HG02885 (cell line): ENCODE measurements at regions not wholly inside any gene's neighbourhood (a gene's known extent, or its start where the extent isn't known, plus 50 kb on each side); places are given as distances from the start of the nearest gene placed in this dataset.

Experiments used
- ATAC-seq: cut with Tn5 transposase; IDR thresholded peaks from one replicate; pipeline ENCODE4 v1.9.1; 2021; ENCODE audit warnings: mild to moderate bottlenecking; ENCODE audit not compliant: unreplicated experiment, poor library complexity

DNA sequence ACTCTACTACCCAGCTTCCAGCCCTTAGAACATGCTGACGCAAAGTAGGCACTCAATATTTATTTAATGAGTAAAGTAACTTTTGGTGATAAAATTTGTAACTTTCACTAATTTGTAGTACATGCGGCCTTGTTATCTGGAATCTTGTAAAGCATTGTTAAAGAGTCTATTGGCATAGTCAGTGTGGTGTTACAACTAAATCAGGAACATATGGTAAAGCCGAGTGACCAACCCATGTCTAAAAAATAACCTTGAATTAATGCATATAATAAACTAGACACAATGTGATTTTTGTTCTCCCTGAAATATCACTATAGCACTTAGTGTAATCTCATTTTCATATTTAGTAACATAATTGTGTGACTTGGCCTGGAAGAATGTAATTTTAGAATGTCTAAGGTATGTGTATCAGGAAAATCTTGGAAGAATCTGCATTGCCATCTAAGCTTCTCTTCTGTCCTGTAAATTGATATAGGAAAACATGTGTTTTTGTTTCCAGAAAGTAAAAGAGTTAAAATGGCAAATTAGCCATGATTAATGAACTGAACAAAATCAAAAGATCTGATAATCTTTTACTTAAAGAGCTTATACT, 256.7 kb upstream of the GNAI1 start:
- no peak for ATAC-seq

- no peak for ATAC-seq
Observed at GRCh38 chr7:79876848-79877252, 257.8 kb upstream of the GNAI1 start.

DNA sequence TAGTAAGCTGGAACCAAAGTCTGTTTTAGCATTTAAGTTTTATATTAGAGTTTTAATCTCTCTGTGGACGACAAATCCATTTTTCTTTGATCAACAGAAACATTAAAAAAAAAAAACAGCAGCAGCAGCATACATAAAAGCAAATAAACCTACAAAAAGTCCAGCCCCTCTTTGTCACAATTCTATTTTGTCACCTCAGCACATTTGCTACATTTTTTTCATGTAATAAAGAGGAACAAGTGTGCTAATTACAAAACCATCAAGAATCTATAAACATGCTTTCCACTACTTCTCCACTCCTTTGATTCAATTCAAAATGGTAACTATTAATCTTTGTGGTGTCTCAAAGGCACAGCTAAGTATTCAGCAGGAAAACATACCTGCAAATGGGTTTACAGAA, 259.8 kb upstream of the GNAI1 start:
- ATAC-seq: no peak

- ATAC-seq: no peak
Observed at GRCh38 chr7:79872176-79872575, 262.5 kb upstream of the GNAI1 start.

- ATAC-seq: no peak
Observed at GRCh38 chr7:79868010-79868409, 266.6 kb upstream of the GNAI1 start.

- no peak for ATAC-seq
Observed at GRCh38 chr7:79862447-79863210, 272.0 kb upstream of the GNAI1 start.

- no peak for ATAC-seq
Observed at GRCh38 chr7:79855172-79855571, 279.5 kb upstream of the GNAI1 start.

DNA sequence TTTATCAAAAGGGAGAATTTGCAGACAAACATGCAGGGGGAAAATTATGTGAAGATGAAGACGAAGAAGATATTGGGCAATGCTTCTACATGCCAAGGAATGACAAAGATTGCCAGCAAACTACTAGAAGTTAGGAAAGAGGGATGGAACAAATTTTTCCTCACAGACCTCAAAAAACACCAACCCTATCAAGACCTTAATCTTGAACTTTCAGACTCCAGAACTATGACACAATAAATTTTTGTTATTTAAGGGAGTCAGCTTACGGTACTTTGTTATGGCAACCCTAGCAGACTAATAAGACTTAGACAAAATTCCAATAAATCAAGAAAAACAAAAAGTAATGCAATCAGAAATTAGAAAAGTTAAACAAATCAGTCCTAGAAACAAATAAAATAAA, 280.0 kb upstream of the GNAI1 start:
- no peak for ATAC-seq

DNA sequence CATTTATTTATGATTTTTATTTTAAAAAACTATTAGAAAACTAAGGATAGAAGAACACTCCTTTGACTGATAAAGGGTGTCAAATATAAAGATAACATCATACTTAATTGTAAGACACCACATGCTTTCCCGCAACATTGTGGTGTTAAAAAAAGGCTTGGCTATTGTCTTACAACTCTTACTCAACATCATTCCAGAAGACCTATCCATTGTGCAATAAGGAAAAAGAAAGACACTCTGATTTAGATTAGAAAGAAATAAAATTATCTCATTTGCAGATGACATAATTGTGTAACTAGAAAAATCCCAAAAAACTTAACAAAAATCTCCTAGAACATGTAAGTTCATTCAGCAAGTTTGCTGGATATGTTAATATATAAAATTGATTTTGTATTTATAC, 296.7 kb upstream of the GNAI1 start:
- no peak for ATAC-seq

GRCh38 chr7:79833616-79834015, 301.0 kb upstream of the GNAI1 start:
- no peak for ATAC-seq

DNA sequence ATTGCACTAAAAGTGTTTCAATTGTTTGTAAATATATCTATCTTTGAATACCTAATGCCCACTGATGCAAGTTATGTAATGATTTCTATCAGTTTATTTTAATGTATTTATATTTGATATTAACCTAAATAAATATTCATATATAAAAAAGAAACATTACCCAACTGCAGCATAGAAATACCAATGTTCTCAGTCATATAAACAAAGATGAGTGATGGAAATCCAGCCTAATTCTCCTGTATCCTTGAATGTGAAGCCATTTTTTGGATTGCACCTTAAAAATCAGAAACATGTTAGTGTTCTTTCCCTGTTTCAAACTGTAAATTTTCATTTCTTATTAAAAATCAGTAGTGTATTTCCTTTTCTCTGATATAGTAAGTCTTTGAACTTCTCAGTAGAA, 305.8 kb upstream of the GNAI1 start:
- ATAC-seq: no peak

- ATAC-seq: no peak
Observed at GRCh38 chr7:79823246-79823951, 311.2 kb upstream of the GNAI1 start.

- no peak for ATAC-seq
Observed at GRCh38 chr7:79822620-79823240, 311.9 kb upstream of the GNAI1 start.

DNA sequence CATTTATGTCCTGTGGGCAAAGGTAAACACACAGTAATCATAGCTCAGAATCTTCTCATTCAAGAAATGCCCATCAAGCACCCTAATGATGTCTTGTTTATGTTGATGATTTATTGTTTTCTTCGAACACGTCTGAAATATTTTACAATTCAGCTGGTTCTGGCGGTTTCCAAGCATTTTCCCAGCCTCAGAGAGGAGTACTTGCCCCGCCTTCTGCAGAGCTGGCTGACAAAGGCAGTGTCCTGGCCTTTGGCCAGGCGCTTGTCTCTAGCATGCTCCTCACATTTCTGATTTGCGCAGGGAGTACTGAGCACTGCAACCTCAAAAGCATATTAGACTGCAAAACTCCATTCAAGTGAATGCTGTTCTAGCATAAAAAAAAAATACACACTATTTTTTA, 314.2 kb upstream of the GNAI1 start:
- ATAC-seq: no peak

DNA sequence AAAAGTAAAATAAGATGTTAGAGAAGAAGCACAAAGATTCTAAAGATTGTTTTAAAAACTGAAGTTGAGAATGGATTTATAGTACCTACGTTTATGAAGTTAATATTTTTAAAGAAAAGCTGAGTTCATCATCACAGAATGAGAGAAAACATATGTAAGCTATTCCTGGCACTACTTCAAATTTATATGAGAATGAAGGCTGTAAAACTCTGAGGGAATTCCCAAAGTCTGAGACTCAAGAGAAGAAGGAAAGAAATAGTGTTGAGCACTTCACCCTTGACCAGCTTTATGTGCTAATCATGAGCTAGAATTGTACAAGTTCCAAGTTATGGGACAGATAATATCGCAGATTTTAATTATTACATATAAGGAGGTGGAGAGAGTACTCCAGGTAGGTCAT, 323.7 kb upstream of the GNAI1 start:
- no peak for ATAC-seq

GRCh38 chr7:79806161-79806734, 328.4 kb upstream of the GNAI1 start:
- ATAC-seq: no peak

DNA sequence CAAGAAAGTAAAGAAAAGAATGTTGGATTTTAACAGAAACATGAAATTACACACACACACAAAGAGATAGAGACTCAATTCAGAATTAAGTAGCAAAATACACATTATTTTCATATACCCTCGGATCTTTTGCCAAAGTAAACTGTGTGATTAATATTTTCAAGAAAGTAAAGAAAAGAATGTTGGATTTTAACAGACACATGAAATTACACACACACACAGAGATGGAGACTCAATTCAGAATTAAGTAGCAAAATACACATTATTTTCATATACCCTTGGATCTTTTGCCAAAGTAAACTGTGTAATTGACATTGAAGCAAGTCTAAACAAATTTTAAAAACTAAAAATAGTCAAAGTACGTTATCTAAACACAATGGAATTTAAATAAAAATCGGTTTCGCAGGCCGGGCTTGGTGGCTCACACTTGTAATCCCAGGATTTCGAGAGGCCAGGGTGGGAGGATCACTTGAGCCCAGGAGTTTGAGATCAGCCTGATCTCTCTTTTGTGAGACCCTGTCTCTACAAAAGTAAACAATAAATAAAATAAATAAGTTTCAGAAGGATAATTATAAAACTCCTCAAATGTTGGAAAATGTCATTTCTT, 337.3 kb upstream of the MAGI2 start:
- no peak for ATAC-seq

DNA sequence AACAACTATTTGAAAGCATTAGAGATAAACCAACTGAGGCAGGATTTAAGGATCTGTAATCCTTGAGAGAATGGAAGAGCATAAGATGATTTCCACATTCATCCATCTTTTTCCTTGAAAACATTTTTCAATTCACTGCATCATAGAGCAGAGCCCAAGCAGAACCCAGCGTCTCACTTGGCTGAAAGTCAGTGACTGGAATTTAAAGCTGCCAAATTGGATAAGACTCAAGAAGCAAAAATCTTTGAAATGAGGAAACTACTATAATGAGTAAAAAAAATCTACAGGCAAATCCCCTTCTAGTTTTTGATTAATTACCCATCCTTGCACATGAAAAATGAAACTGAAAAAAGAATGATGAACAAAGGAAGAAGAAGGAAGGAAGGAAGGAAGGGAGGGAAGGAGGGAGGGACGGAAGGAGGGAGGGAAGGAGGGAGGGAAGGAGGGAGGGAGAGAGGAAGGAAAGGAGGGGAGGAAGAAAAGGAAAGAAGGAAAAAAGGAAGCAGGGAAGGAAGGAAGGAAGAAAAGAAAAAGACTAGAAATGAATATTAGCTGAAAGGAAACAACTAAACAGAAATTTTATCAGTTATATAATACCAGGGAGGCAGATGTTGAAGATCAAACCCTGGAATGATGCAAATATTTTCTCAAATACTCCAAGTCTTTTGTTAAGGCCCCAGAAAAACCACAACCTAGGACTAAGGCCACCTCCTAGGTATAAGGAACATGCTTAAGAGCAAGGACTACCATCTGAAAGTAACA, 336.3 kb upstream of the MAGI2 start:
- ATAC-seq: no peak

GRCh38 chr7:79787623-79788022, 334.2 kb upstream of the MAGI2 start:
- ATAC-seq: no peak

- no peak for ATAC-seq
Observed at GRCh38 chr7:79787096-79787495, 333.6 kb upstream of the MAGI2 start.
